ENCODE measurements at regions not wholly inside any gene's neighbourhood (a gene's known extent, or its start where the extent isn't known, plus 50 kb on each side); places are given as distances from the start of the nearest gene placed in this dataset.

DNA sequence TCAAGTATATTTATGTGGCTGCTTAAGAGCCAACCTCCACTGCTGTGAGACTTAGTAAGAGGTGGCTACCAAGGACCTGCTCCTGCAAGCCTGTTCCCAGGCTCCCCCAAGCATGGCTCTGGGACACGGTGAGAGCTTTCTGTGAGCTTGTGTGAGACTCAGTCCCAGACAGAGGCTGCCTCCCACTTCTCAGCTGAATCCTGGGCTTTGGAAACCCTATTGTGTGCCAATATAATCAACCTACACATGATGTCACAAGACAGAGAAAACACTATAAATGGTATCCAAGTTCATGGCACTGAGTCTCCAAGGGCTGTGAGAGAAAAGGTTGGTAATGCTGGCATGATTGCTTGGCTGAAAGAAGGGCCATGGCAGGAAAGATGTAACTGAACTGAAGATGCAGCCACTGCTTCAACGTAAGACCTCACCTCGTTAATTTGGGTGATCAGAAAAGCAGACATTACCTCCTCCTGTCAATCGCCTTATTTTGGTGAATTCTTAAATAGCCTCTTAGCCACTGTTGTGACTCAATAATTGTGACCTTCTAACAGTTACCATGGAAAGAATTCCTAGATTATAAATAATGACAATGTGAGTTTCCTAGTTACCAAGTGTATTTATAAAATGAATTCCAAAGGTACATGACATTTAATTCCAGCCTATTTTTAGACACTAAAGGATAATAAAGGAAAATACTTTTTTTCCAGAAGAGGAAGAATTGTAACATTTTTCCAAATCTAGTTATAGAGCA is 332.0 kb downstream of the IRS2 start:
- TF ChIP-seq POLR2AphosphoS5 (IDR thresholded peaks at IDR 0.05; ENCODE audit: low read depth, low read length) (no peak), SIN3A (IDR thresholded peaks at IDR 0.05; ENCODE audit: borderline replicate concordance, insufficient read depth, low read length) (no peak), FOXP2 (optimal IDR thresholded peaks at IDR 0.05; ENCODE audit: borderline replicate concordance, extremely low read depth, extremely low read length, insufficient read depth) (no peak), REST (IDR thresholded peaks at IDR 0.05; ENCODE audit: insufficient read depth in 1 of 2, low read depth in 2 of 2, low read length in 2 of 2) (no peak), TAF1 (IDR thresholded peaks at IDR 0.05; ENCODE audit: borderline replicate concordance, insufficient read depth, low read length) (no peak)

- TF ChIP-seq REST (IDR thresholded peaks at IDR 0.05; ENCODE audit: insufficient read depth in 1 of 2, low read depth in 2 of 2, low read length in 2 of 2) (no peak), SIN3A (IDR thresholded peaks at IDR 0.05; ENCODE audit: borderline replicate concordance, insufficient read depth, low read length) (no peak), POLR2AphosphoS5 (IDR thresholded peaks at IDR 0.05; ENCODE audit: low read depth, low read length) (no peak), TAF1 (IDR thresholded peaks at IDR 0.05; ENCODE audit: borderline replicate concordance, insufficient read depth, low read length) (no peak)
Observed at GRCh38 chr13:109451726-109452125, 334.7 kb downstream of the IRS2 start.

- TF ChIP-seq TAF1 (IDR thresholded peaks at IDR 0.05; ENCODE audit: borderline replicate concordance, insufficient read depth, low read length), result no peak
- TF ChIP-seq FOXP2 (optimal IDR thresholded peaks at IDR 0.05; ENCODE audit: borderline replicate concordance, extremely low read depth, extremely low read length, insufficient read depth), result no peak
- no peak for TF ChIP-seq SIN3A (IDR thresholded peaks at IDR 0.05; ENCODE audit: borderline replicate concordance, insufficient read depth, low read length)
- no peak for TF ChIP-seq POLR2AphosphoS5 (IDR thresholded peaks at IDR 0.05; ENCODE audit: low read depth, low read length)
- TF ChIP-seq REST (IDR thresholded peaks at IDR 0.05; ENCODE audit: insufficient read depth in 1 of 2, low read depth in 2 of 2, low read length in 2 of 2), result no peak
Observed at GRCh38 chr13:109448629-109449028, 337.8 kb downstream of the IRS2 start.

DNA sequence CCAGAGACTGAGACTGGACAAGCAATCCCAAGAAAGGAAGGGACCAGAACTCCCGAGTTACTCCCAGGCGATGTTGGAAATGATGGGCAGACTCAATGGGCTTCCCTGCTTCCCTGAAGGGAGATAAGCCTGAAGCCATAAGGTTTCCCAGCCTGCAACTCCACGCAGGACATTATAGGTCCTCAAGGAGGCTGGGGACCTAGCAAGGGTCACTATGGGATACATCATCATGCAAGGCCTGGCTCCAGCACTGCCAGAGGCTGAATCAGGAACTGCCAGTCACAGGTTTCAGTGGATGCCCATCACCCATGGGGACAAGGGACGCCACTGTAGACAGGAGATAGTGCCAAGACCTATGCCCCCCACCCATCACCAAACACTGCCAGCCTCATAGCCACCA is 338.7 kb downstream of the IRS2 start:
- no peak for TF ChIP-seq FOXP2 (optimal IDR thresholded peaks at IDR 0.05; ENCODE audit: borderline replicate concordance, extremely low read depth, extremely low read length, insufficient read depth)
- no peak for TF ChIP-seq SIN3A (IDR thresholded peaks at IDR 0.05; ENCODE audit: borderline replicate concordance, insufficient read depth, low read length)
- TF ChIP-seq REST (IDR thresholded peaks at IDR 0.05; ENCODE audit: insufficient read depth in 1 of 2, low read depth in 2 of 2, low read length in 2 of 2), result no peak
- no peak for TF ChIP-seq POLR2AphosphoS5 (IDR thresholded peaks at IDR 0.05; ENCODE audit: low read depth, low read length)
- no peak for TF ChIP-seq TAF1 (IDR thresholded peaks at IDR 0.05; ENCODE audit: borderline replicate concordance, insufficient read depth, low read length)
